Gastrocnemius medialis (tissue), 4 donors: ENCODE measurements at regions not wholly inside any gene's neighbourhood (a gene's known extent, or its start where the extent isn't known, plus 50 kb on each side); places are given as distances from the start of the nearest gene placed in this dataset.

Experiments used
- POLR2A ChIP-seq, 2 donors: fragments of 450-650 bp; IDR thresholded peaks; one replicate each; pipeline ENCODE4 v1.6.1; 2017; ENCODE audit warnings: antibody characterized with exemption in 2 of 2, mild to moderate bottlenecking in 2 of 2, moderate library complexity in 2 of 2
- TF ChIP-seq, protein P1 (sequence below), 5 experiments: fragments of 450-650 bp in 3 of 5; fragments of 200-600 bp in 2 of 5; sonication (generic) in 2 of 5; IDR thresholded peaks in 4 of 5; conservative IDR thresholded peaks in 1 of 5; 1 replicate in 4 of 5; 2 replicates in 1 of 5; pipeline ENCODE4 v1.5.1; 2016 to 2019; ENCODE audit warnings: antibody characterized with exemption in 5 of 5, mild to moderate bottlenecking in 3 of 5, moderate library complexity in 3 of 5

DNA sequence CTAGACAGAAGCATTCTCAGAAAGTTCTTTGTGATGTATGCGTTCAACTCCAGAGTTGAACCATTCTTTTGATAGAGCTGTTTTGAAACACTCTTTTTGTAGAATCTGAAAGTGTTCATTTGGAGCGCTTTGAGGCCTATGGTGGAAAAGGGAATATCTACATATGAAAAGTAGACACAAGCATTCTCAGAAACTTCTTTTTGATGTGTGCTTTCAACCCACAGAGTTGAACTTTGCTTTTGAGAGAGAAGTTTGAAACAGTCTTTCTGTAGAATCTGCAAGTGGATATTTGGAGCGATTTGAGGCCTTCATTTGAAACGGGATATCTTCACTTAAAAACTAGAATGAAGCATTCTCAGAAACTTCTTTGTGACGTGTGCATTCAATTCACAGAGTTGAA lies 582.6 kb upstream of the ZNF337 start:
- TF ChIP-seq, protein P1, sequence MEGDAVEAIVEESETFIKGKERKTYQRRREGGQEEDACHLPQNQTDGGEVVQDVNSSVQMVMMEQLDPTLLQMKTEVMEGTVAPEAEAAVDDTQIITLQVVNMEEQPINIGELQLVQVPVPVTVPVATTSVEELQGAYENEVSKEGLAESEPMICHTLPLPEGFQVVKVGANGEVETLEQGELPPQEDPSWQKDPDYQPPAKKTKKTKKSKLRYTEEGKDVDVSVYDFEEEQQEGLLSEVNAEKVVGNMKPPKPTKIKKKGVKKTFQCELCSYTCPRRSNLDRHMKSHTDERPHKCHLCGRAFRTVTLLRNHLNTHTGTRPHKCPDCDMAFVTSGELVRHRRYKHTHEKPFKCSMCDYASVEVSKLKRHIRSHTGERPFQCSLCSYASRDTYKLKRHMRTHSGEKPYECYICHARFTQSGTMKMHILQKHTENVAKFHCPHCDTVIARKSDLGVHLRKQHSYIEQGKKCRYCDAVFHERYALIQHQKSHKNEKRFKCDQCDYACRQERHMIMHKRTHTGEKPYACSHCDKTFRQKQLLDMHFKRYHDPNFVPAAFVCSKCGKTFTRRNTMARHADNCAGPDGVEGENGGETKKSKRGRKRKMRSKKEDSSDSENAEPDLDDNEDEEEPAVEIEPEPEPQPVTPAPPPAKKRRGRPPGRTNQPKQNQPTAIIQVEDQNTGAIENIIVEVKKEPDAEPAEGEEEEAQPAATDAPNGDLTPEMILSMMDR (IDR thresholded peaks at IDR 0.05 in 4 of 5, conservative IDR thresholded peaks at IDR 0.05 in 1 of 5), result no peak
- TF ChIP-seq POLR2A (IDR thresholded peaks at IDR 0.05), result no peak
